ENCODE measurements at regions not wholly inside any gene's neighbourhood (a gene's known extent, or its start where the extent isn't known, plus 50 kb on each side); places are given as distances from the start of the nearest gene placed in this dataset.

- TF ChIP-seq CTCF (conservative IDR thresholded peaks at IDR 0.05 in 1 of 2, IDR thresholded peaks at IDR 0.05 in 1 of 2; ENCODE audit: low read depth in 1 of 2, low read length in 2 of 2) (no peak), EZH2 (IDR thresholded peaks at IDR 0.05; ENCODE audit: low read length, missing control alignments) (no peak)
Measured at GRCh38 chr5:3217114-3217513, 378.5 kb upstream of the IRX1 start.
